H1 (cell line): ENCODE measurements at regions not wholly inside any gene's neighbourhood (a gene's known extent, or its start where the extent isn't known, plus 50 kb on each side); places are given as distances from the start of the nearest gene placed in this dataset.

Experiments used
- CTCF ChIA-PET: fragments of 300-600 bp; sonication (Branson Sonifier 250); formaldehyde crosslinking; loops from one replicate; lab custom pipeline; 2021; ENCODE audit not compliant: partially characterized antibody; lab: Charles Lee
- POLR2A ChIA-PET: fragments of 300-600 bp; sonication (Branson Sonifier 250); formaldehyde crosslinking; loops from one replicate; lab custom pipeline; 2021; ENCODE audit warnings: inconsistent platforms; ENCODE audit not compliant: partially characterized antibody; lab: Charles Lee
- DNase-seq, 2 experiments: peaks; one replicate each; pipeline versions ENCODE4 v3.0.0 to v3.0.0-alpha.2; 2010 to 2022; ENCODE audit warnings: low spot score in 2 of 2, low read depth in 1 of 2, mixed read lengths in 1 of 2
- FAIRE-seq: peaks from 2 replicates; lab custom pipeline; 2011; peaks lifted over from hg19 to GRCh38; lab: Jason Lieb, UNC
- H2AFZ ChIP-seq: 2 replicates; pipeline ENCODE4 v1.8.1; 2012; ENCODE audit warnings: low read length, inconsistent platforms
- H2AK5ac ChIP-seq: 2 replicates; pipeline ENCODE4 v1.6.1; 2013; ENCODE audit warnings: low read depth, low read length
- H2BK120ac ChIP-seq: replicated peaks from 2 replicates; pipeline ENCODE3; 2013; ENCODE audit warnings: low read depth, low read length, inconsistent platforms
- H2BK12ac ChIP-seq: 2 replicates; pipeline ENCODE4 v1.6.1; 2013; ENCODE audit warnings: low read depth, low read length
- H2BK15ac ChIP-seq: 2 replicates; pipeline ENCODE4 v1.6.1; 2013; ENCODE audit warnings: low read length
- H2BK20ac ChIP-seq: 2 replicates; pipeline ENCODE4 v1.6.1; 2013; ENCODE audit warnings: low read length
- H2BK5ac ChIP-seq: 2 replicates; pipeline ENCODE4 v1.6.1; 2013; ENCODE audit warnings: low read depth, low read length
- H3K14ac ChIP-seq: 2 replicates; pipeline ENCODE4 v1.6.1; 2013; ENCODE audit warnings: inconsistent platforms; ENCODE audit not compliant: insufficient read length
- H3K18ac ChIP-seq: 2 replicates; pipeline ENCODE4 v1.6.1; 2013; ENCODE audit warnings: low read length; ENCODE audit errors: extremely low read depth
- H3K23ac ChIP-seq: 2 replicates; pipeline ENCODE4 v1.6.1; 2013; ENCODE audit warnings: inconsistent platforms; ENCODE audit not compliant: insufficient read length
- H3K23me2 ChIP-seq: 2 replicates; pipeline ENCODE4 v1.6.1; 2013; ENCODE audit warnings: low read depth, low read length
- H3K27ac ChIP-seq: 2 replicates; pipeline ENCODE4 v1.6.1; 2011; ENCODE audit warnings: low read depth, low read length, inconsistent platforms
- H3K27me3 ChIP-seq, 4 experiments: replicated peaks in 1 of 4; 1 replicate in 1 of 4; 2 replicates in 3 of 4; pipeline versions ENCODE4 v1.6.1 to v1.8.1; 2011 to 2013; ENCODE audit warnings: low read length in 3 of 4, mild to moderate bottlenecking in 3 of 4, inconsistent platforms in 2 of 4, mixed read lengths in 2 of 4, moderate library complexity in 1 of 4; ENCODE audit not compliant: control insufficient read depth in 3 of 4, insufficient read depth in 3 of 4; ENCODE audit errors: extremely low read depth in 1 of 4
- H3K36me3 ChIP-seq, 4 experiments: 2 replicates each; pipeline versions ENCODE4 v1.6.1 to v1.8.1; 2011 to 2013; ENCODE audit warnings: mild to moderate bottlenecking in 4 of 4, low read length in 3 of 4, moderate library complexity in 2 of 4, control low read depth in 1 of 4, inconsistent platforms in 1 of 4; ENCODE audit not compliant: insufficient read depth in 4 of 4, control insufficient read depth in 2 of 4
- H3K4ac ChIP-seq: replicated peaks from 2 replicates; pipeline ENCODE3; 2013; ENCODE audit warnings: low read length, low read depth, mixed read lengths, inconsistent platforms; ENCODE audit not compliant: insufficient read length
- H3K4me1 ChIP-seq, 4 experiments: replicated peaks in 1 of 4; 1 replicate in 1 of 4; 2 replicates in 3 of 4; pipeline versions ENCODE4 v1.6.1 to v1.8.1; 2011 to 2013; ENCODE audit warnings: low read length in 3 of 4, inconsistent platforms in 2 of 4, mixed read lengths in 1 of 4; ENCODE audit not compliant: insufficient read depth in 4 of 4, control insufficient read depth in 3 of 4
- H3K4me2 ChIP-seq, 2 experiments: 2 replicates each; pipeline versions ENCODE4 v1.6.1 to v1.8.1; 2011 to 2013; ENCODE audit warnings: low read depth in 2 of 2, low read length in 2 of 2, control low read depth in 1 of 2, inconsistent platforms in 1 of 2, mild to moderate bottlenecking in 1 of 2; ENCODE audit not compliant: insufficient read depth in 1 of 2
- H3K4me3 ChIP-seq, 4 experiments: fragments of 200-600, 300-600 bp in 1 of 4; sonication (generic), shearing (Covaris generic), sonication (Bioruptor Twin) in 1 of 4; 2 replicates each; pipeline versions ENCODE4 v1.5.1 to v1.8.1; 2011 to 2016; ENCODE audit warnings: low read length in 4 of 4, low read depth in 3 of 4, control low read depth in 2 of 4, inconsistent platforms in 2 of 4, mild to moderate bottlenecking in 2 of 4, mixed read lengths in 1 of 4, moderate library complexity in 1 of 4; ENCODE audit not compliant: insufficient read depth in 2 of 4; ENCODE audit errors: extremely low read depth in 1 of 4
- H3K56ac ChIP-seq: replicated peaks from 2 replicates; pipeline ENCODE3; 2013; ENCODE audit warnings: low read depth, mild to moderate bottlenecking, mixed read lengths, low read length, inconsistent platforms; ENCODE audit not compliant: insufficient read length
- H3K79me1 ChIP-seq: 2 replicates; pipeline ENCODE4 v1.6.1; 2013; ENCODE audit warnings: low read depth, low read length, control low read depth
- H3K79me2 ChIP-seq, 2 experiments: 2 replicates each; pipeline versions ENCODE4 v1.6.1 to v1.8.1; 2012 to 2013; ENCODE audit warnings: low read length in 2 of 2, mild to moderate bottlenecking in 2 of 2, inconsistent platforms in 1 of 2; ENCODE audit not compliant: insufficient read depth in 2 of 2, control insufficient read depth in 1 of 2
- H3K9ac ChIP-seq, 4 experiments: replicated peaks in 1 of 4; 1 replicate in 1 of 4; 2 replicates in 3 of 4; pipeline versions ENCODE4 v1.6.1 to v1.8.1; 2011 to 2013; ENCODE audit warnings: low read depth in 3 of 4, low read length in 3 of 4, control low read depth in 2 of 4, mild to moderate bottlenecking in 2 of 4, moderate library complexity in 2 of 4, inconsistent platforms in 1 of 4; ENCODE audit errors: extremely low read depth in 1 of 4
- H3K9me3 ChIP-seq, 2 experiments: 2 replicates each; pipeline versions ENCODE4 v1.6.1 to v1.8.1; 2012 to 2013; ENCODE audit warnings: mild to moderate bottlenecking in 2 of 2, moderate library complexity in 2 of 2, control low read depth in 1 of 2, inconsistent platforms in 1 of 2, low read depth in 1 of 2, low read length in 1 of 2, mixed read lengths in 1 of 2; ENCODE audit not compliant: insufficient read depth in 2 of 2
- H4K20me1 ChIP-seq, 2 experiments: replicated peaks in 1 of 2; 2 replicates each; pipeline versions ENCODE3 to v1.8.1; 2011 to 2013; ENCODE audit warnings: inconsistent platforms in 2 of 2, low read length in 2 of 2, mild to moderate bottlenecking in 1 of 2; ENCODE audit not compliant: insufficient read depth in 2 of 2, control insufficient read depth in 1 of 2
- H4K5ac ChIP-seq: 2 replicates; pipeline ENCODE4 v1.6.1; 2013; ENCODE audit warnings: low read length, low read depth, mixed read lengths, inconsistent platforms; ENCODE audit not compliant: insufficient read length
- H4K8ac ChIP-seq: 2 replicates; pipeline ENCODE4 v1.8.0; 2013; ENCODE audit warnings: mild to moderate bottlenecking, moderate library complexity, low read length, inconsistent platforms; ENCODE audit not compliant: insufficient read depth; ENCODE audit errors: extremely low read depth
- H4K91ac ChIP-seq: replicated peaks from 2 replicates; pipeline ENCODE3; 2013; ENCODE audit warnings: low read length, mixed read lengths, inconsistent platforms; ENCODE audit not compliant: insufficient read length
- BACH1 ChIP-seq: IDR thresholded peaks from 2 replicates; pipeline ENCODE4 v1.6.1; 2012; ENCODE audit warnings: low read length, improper control_type of control experiment
- CBX8 ChIP-seq: fragments of 300-800, 300-1000 bp; sonication (generic); IDR thresholded peaks from 2 replicates; pipeline ENCODE4 v1.7.1; 2016; ENCODE audit warnings: low read depth, low read length, borderline replicate concordance
- CEBPB ChIP-seq: IDR thresholded peaks from 2 replicates; pipeline ENCODE4 v1.6.1; 2012; ENCODE audit warnings: low read depth, low read length
- CHD2 ChIP-seq: IDR thresholded peaks from 2 replicates; pipeline ENCODE4 v1.6.1; 2012; ENCODE audit warnings: low read length, improper control_type of control experiment
- CTBP2 ChIP-seq: IDR thresholded peaks from 2 replicates; pipeline ENCODE4 v1.7.0; 2011; ENCODE audit warnings: borderline replicate concordance, mild to moderate bottlenecking, moderate library complexity, mixed read lengths, low read length; ENCODE audit not compliant: insufficient read depth, insufficient read length
- HDAC6 ChIP-seq: IDR thresholded peaks from one replicate; pipeline ENCODE4 v1.7.1; 2012; ENCODE audit warnings: low read depth, mild to moderate bottlenecking, inconsistent platforms, low read length, moderate library complexity
- JUND ChIP-seq: IDR thresholded peaks from 2 replicates; pipeline ENCODE4 v1.6.1; 2011; ENCODE audit warnings: mild to moderate bottlenecking, improper control_type of control experiment, low read length
- KDM1A ChIP-seq: fragments of 200-600, 300-600 bp; sonication (generic); IDR thresholded peaks from 2 replicates; pipeline ENCODE4 v1.7.1; 2016; ENCODE audit warnings: mild to moderate bottlenecking, low read length, borderline replicate concordance
- RBBP5 ChIP-seq: IDR thresholded peaks from 2 replicates; pipeline ENCODE4 v1.7.1; 2012; ENCODE audit warnings: low read depth, mild to moderate bottlenecking, inconsistent platforms, low read length, moderate library complexity, borderline replicate concordance
- RNF2 ChIP-seq: fragments of 200-900, 300-1000 bp; sonication (generic); IDR thresholded peaks from 2 replicates; pipeline ENCODE4 v1.7.1; 2016; ENCODE audit warnings: borderline replicate concordance, low read depth, mild to moderate bottlenecking, antibody characterized with exemption, low read length; ENCODE audit not compliant: poor library complexity, severe bottlenecking; ENCODE audit errors: missing control alignments
- SIRT6 ChIP-seq: IDR thresholded peaks from one replicate; pipeline ENCODE4 v1.7.1; 2012; ENCODE audit warnings: low read length, inconsistent platforms
- SP1 ChIP-seq: IDR thresholded peaks from 2 replicates; pipeline ENCODE4 v1.6.1; 2011; ENCODE audit warnings: low read depth, low read length
- TCF12 ChIP-seq: IDR thresholded peaks from 2 replicates; pipeline ENCODE4 v1.6.1; 2011; ENCODE audit warnings: low read depth, mild to moderate bottlenecking, low read length
- YY1 ChIP-seq: IDR thresholded peaks from 2 replicates; pipeline ENCODE4 v1.6.1; 2011; ENCODE audit warnings: low read depth, mild to moderate bottlenecking, low read length
- ZNF274 ChIP-seq: IDR thresholded peaks from 2 replicates; pipeline ENCODE4 v1.7.0; 2012; ENCODE audit warnings: low read length, borderline replicate concordance; ENCODE audit errors: extremely low read depth
- WGBS, 2 experiments: shearing (Covaris generic) in 1 of 2; methylation state at CpG; one replicate each; pipeline versions ENCODE4 v1.1.6 to v1.1.7; 2013 to 2015; ENCODE audit warnings: low lambda C conversion rate in 2 of 2, mixed read lengths in 2 of 2, inconsistent platforms in 1 of 2, low coverage in 1 of 2, missing lambda C conversion rate in 1 of 2; ENCODE audit not compliant: insufficient replicate concordance in 2 of 2, insufficient coverage in 1 of 2, insufficient read length in 1 of 2; ENCODE audit errors: extremely low coverage in 1 of 2, missing lambda C conversion rate in 1 of 2; 5-methylcytosine and 5-hydroxymethylcytosine counted together

- Histone ChIP-seq H3K27me3 (no peaks in the 10 kb centered on the region), H4K5ac (no peak overlapping the region), H3K4me1 (no peaks in the 10 kb centered on the region), H3K79me1 (no peaks in the 10 kb centered on the region), H3K56ac (no peak overlapping the region), H4K8ac (no peak overlapping the region), H2BK15ac (no peak overlapping the region), H2BK5ac (no peak overlapping the region), H2AFZ (no peak overlapping the region), H4K91ac (no peak overlapping the region), H3K27ac (no peak overlapping the region), H3K23ac (no peak overlapping the region), H2AK5ac (no peak overlapping the region), H3K9ac (no peak overlapping the region), H3K4ac (no peak overlapping the region), H3K14ac (no peak overlapping the region), H3K4me2 (no peak overlapping the region), H3K9me3 (no peaks in the 10 kb centered on the region), H3K23me2 (no peaks in the 10 kb centered on the region), H2BK12ac (no peak overlapping the region), H3K36me3 (no peaks in the 10 kb centered on the region), H3K4me3 (no peak overlapping the region), H3K79me2 (no peaks in the 10 kb centered on the region), H4K20me1 (no peaks in the 10 kb centered on the region), H3K18ac (no peak overlapping the region), H2BK20ac (no peak overlapping the region), H2BK120ac (no peak overlapping the region)
- DNase-seq: no peak
- POLR2A ChIA-PET: no interaction called here
- CTCF ChIA-PET: interaction anchor here (0.6 to 1.6 kb wide), 3 partner anchors 12 to 371 kb away, joined by 3 to 4 read pairs (median 4); no protein-coding TSS in a partner anchor
- FAIRE-seq: no peak
- TF ChIP-seq BACH1 (no peak), JUND (no peak), CTBP2 (no peak), CEBPB (no peak), RBBP5 (no peak), SIRT6 (no peak), HDAC6 (no peak), KDM1A (no peak), CHD2 (no peak), YY1 (no peak), RNF2 (no peak), SP1 (no peak), ZNF274 (no peak), CBX8 (no peak), TCF12 (no peak)
- 98% methylated on average over 5 of the region's 5 CpGs; no CpG with 5 or more reads in 1 of the 2 experiments for WGBS, 2 experiments
These were observed 82.4 kb upstream of the ST3GAL6 start for GRCh38 chr3:98680723-98681122.
